Transverse colon (tissue), 4 donors: ENCODE measurements at regions not wholly inside any gene's neighbourhood (a gene's known extent, or its start where the extent isn't known, plus 50 kb on each side); places are given as distances from the start of the nearest gene placed in this dataset.

Source experiments
- DNase-seq: peaks from one replicate; pipeline ENCODE4 v3.0.0-alpha.2; 2019
- H3K27ac ChIP-seq, 4 donors: fragments of 200-600 bp; sonication (generic); 2 replicates each; pipeline ENCODE4 v1.5.1; 2016 to 2018; ENCODE audit warnings: inconsistent platforms in 4 of 4
- H3K27me3 ChIP-seq: fragments of 200-600 bp; sonication (generic); 2 replicates; pipeline ENCODE4 v1.5.1; 2017; ENCODE audit warnings: inconsistent platforms
- H3K36me3 ChIP-seq, 4 donors: fragments of 200-600 bp; sonication (generic); 2 replicates each; pipeline ENCODE4 v1.5.1; 2017 to 2019; ENCODE audit warnings: inconsistent platforms in 4 of 4
- H3K4me1 ChIP-seq, 4 donors: fragments of 200-600 bp; sonication (generic); 2 replicates each; pipeline ENCODE4 v1.5.1; 2017 to 2020; ENCODE audit warnings: inconsistent platforms in 4 of 4
- H3K4me3 ChIP-seq, 4 donors: fragments of 200-600 bp; sonication (generic); 1 replicate in 1 of 4; 2 replicates in 3 of 4; pipeline versions ENCODE4 v1.5.1 to v1.6.1; 2017 to 2019; ENCODE audit warnings: inconsistent platforms in 4 of 4
- H3K9me3 ChIP-seq, 2 donors: fragments of 200-600 bp; sonication (generic); 2 replicates each; pipeline ENCODE4 v1.5.1; 2017 to 2019; ENCODE audit warnings: inconsistent platforms in 2 of 2
- EP300 ChIP-seq: sonication (generic); formaldehyde crosslinking; IDR thresholded peaks from one replicate; pipeline ENCODE4 v1.6.1; 2017; ENCODE audit warnings: antibody characterized with exemption, low read depth
- POLR2A ChIP-seq: fragments of 450-650 bp; IDR thresholded peaks from one replicate; pipeline ENCODE4 v1.6.1; 2016; ENCODE audit warnings: antibody characterized with exemption, mild to moderate bottlenecking, moderate library complexity
- POLR2AphosphoS5 ChIP-seq, 3 donors: sonication (generic); formaldehyde crosslinking; IDR thresholded peaks; one replicate each; pipeline ENCODE4 v1.6.1; 2016; ENCODE audit warnings: antibody characterized with exemption in 3 of 3
- WGBS, 2 donors: methylation state at CpG; one replicate each; pipeline ENCODE4 v1.1.5; 2018; ENCODE audit warnings: low coverage in 1 of 2; 5-methylcytosine and 5-hydroxymethylcytosine counted together
- in situ Hi-C, 4 donors: fragments of 200-750 bp; cut with MboI; loops; one replicate each; pipeline versions ENCODE4 v1.15.0 to v1.15.1; 2017; ENCODE audit warnings: low sequenced_read_pairs in 3 of 4, low pct_ligation_motif_present in 1 of 4, low pct_unique_long_range_greater_than_20kb in 1 of 4
- intact Hi-C: fragments of 100-400 bp; cut with DNase I; formaldehyde crosslinking; loops from one replicate; pipeline ENCODE4 v1.15.1; 2023; ENCODE audit warnings: low total_unique reads
- TF ChIP-seq, protein P1 (sequence below), 5 experiments: fragments of 200-600 bp in 3 of 5; fragments of 450-650 bp in 2 of 5; sonication (generic) in 3 of 5; IDR thresholded peaks; 1 replicate in 2 of 5; 2 replicates in 3 of 5; pipeline ENCODE4 v1.5.1; 2016 to 2017; ENCODE audit warnings: antibody characterized with exemption in 5 of 5, inconsistent platforms in 3 of 5, mild to moderate bottlenecking in 2 of 5, moderate library complexity in 1 of 5

DNA sequence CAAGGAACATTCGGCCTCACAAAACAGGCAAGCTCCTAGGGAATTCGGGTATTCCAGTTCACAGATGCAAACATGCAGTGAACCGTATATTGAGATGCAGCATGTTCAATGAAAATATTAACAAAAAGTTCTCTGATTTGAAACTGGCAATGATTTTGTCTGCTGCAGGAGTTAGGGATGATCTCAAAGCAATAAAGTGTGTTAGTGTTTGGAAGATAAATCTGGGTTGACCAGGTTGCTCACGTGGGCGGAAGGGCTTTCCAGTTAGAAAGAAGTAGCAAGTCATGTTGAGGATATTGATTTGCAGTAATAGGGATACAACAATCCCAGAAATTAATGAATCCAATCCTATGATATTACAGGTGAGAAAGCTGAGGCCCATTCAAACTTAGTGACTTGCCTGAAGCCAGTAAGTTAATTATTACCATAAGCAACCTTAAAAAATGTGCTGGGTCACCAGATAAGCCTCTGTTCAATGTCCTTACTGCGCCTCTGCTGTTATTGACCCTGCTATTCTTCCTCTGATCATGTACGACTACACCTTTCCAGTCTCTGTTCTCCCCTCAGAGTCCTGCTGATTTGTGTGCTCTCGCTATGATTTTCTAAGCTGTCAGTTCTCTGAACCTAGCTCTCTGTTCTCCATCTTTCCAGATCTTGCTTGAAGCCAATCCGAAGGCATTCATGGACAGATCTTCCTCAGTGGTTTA lies 370.8 kb downstream of the DSEL start:
- DNase-seq: no peak

DNA sequence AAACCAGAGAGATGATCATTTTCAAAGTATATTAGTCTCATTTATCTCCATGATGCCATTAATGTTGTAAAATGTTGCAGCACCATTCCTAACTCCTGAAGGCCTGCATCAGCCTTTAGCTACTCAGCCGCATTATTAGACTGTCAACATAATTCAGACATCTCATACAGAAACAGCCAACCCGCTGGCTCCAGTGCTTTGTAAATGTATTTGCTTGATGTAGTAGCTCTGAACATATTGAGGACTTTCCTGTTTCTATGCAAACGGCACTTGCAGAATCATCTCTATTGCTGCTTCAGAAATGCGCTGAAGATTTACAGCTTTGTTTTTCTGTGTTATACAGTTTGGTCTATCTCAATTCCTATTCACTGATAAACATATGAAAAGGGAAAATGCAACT lies 372.2 kb downstream of the DSEL start:
- Histone ChIP-seq H3K4me3 (no peak overlapping the region), H3K9me3 (no peaks in the 10 kb centered on the region), H3K4me1 (no peaks in the 10 kb centered on the region), H3K27me3 (no peaks in the 10 kb centered on the region), H3K36me3 (no peaks in the 10 kb centered on the region), H3K27ac (no peak overlapping the region)
- 76 to 77% methylated on average over 4 of the region's 4 CpGs for WGBS, 2 donors
- in situ Hi-C loops: no loop called here
- DNase-seq: no peak
- intact Hi-C loops: no loop called here
- TF ChIP-seq, protein P1, sequence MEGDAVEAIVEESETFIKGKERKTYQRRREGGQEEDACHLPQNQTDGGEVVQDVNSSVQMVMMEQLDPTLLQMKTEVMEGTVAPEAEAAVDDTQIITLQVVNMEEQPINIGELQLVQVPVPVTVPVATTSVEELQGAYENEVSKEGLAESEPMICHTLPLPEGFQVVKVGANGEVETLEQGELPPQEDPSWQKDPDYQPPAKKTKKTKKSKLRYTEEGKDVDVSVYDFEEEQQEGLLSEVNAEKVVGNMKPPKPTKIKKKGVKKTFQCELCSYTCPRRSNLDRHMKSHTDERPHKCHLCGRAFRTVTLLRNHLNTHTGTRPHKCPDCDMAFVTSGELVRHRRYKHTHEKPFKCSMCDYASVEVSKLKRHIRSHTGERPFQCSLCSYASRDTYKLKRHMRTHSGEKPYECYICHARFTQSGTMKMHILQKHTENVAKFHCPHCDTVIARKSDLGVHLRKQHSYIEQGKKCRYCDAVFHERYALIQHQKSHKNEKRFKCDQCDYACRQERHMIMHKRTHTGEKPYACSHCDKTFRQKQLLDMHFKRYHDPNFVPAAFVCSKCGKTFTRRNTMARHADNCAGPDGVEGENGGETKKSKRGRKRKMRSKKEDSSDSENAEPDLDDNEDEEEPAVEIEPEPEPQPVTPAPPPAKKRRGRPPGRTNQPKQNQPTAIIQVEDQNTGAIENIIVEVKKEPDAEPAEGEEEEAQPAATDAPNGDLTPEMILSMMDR (IDR thresholded peaks at IDR 0.05): no peak
- TF ChIP-seq EP300: no peak
- TF ChIP-seq POLR2A: no peak
- no peak for TF ChIP-seq POLR2AphosphoS5 (IDR thresholded peaks at IDR 0.05)

More for the DNA sequence above, 370.8 kb downstream of the DSEL start:
- 71 to 77% methylated on average over 9 of the region's 9 CpGs for WGBS, 2 donors
- no peaks in the 10 kb centered on the region for H3K27me3 ChIP-seq
- H3K4me3 ChIP-seq: no peak overlapping the region
- intact Hi-C loops: no loop called here
- no peaks in the 10 kb centered on the region for H3K36me3 ChIP-seq
- in situ Hi-C loops: no loop called here
- no peak for TF ChIP-seq POLR2A
- no peak for TF ChIP-seq EP300
- TF ChIP-seq, protein P1 (IDR thresholded peaks at IDR 0.05): no peak
- no peak for TF ChIP-seq POLR2AphosphoS5 (IDR thresholded peaks at IDR 0.05)
- no peaks in the 10 kb centered on the region for H3K9me3 ChIP-seq
- no peaks in the 10 kb centered on the region for H3K4me1 ChIP-seq
- H3K27ac ChIP-seq: no peak overlapping the region

DNA sequence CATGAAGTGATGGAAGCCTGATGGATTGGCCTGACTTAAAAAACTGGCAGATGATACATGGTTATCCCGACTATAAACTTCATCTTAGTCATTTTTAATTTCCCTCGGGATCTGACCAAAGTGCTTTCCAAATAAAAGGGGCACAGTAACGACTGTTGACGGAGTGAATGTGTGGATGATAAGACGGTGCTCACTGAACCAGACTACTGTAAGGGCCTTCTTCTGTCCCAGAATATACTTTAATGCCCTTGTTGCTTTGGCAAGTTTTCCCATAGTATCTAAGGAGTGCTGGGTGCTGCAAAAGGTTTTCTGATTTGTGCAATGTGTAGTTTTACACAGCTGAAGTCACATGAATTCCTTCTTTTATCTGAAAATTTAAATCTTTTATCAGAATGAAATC lies 373.5 kb downstream of the DSEL start:
- WGBS, 2 donors: 33 to 61% methylated on average over 5 of the region's 5 CpGs
- H3K27me3 ChIP-seq: no peaks in the 10 kb centered on the region
- intact Hi-C loops (no loop called here), in situ Hi-C loops (no loop called here)
- H3K36me3 ChIP-seq: no peaks in the 10 kb centered on the region
- H3K27ac ChIP-seq: no peak overlapping the region
- no peaks in the 10 kb centered on the region for H3K9me3 ChIP-seq
- no peak overlapping the region for H3K4me3 ChIP-seq
- DNase-seq: no peak
- H3K4me1 ChIP-seq: no peaks in the 10 kb centered on the region
- TF ChIP-seq, protein P1 (IDR thresholded peaks at IDR 0.05): no peak
- no peak for TF ChIP-seq POLR2AphosphoS5 (IDR thresholded peaks at IDR 0.05)
- TF ChIP-seq EP300: no peak
- TF ChIP-seq POLR2A: no peak

DNA sequence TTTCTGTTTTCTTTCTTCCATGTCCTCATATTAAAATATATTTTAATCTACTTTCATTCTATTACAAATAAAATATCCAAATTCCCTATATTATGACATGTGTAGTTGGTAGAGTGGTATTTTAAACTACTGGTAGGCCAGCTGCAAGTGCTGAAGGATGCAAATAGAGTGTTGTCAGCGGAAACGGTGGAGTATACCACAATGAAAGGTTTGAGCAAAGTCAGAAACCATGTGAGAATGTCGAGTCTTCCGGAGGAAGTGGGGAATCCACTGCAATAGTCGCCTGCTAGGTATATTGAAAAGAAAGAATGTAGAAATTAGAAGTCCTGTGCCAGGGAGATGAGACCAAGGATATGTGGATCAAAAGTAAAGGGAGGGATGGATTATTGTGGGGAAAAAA lies 373.9 kb downstream of the DSEL start:
- no peak for DNase-seq

More for the DNA sequence above, 373.9 kb downstream of the DSEL start:
- Histone ChIP-seq H3K4me1 (no peaks in the 10 kb centered on the region), H3K4me3 (no peak overlapping the region), H3K27me3 (no peaks in the 10 kb centered on the region), H3K9me3 (no peaks in the 10 kb centered on the region), H3K36me3 (no peaks in the 10 kb centered on the region), H3K27ac (no peak overlapping the region)
- 50 to 70% methylated on average over 5 of the region's 5 CpGs for WGBS, 2 donors
- TF ChIP-seq, protein P1 (IDR thresholded peaks at IDR 0.05): no peak
- TF ChIP-seq POLR2A (no peak), EP300 (no peak), POLR2AphosphoS5 (IDR thresholded peaks at IDR 0.05) (no peak)
- in situ Hi-C loops: no loop called here
- intact Hi-C loops: no loop called here
